Fibroblast of lung (primary cell): ENCODE measurements at regions not wholly inside any gene's neighbourhood (a gene's known extent, or its start where the extent isn't known, plus 50 kb on each side); places are given as distances from the start of the nearest gene placed in this dataset.

Source experiments
- DNase-seq, 2 donors: peaks; one replicate each; pipeline versions ENCODE4 v3.0.0 to v3.0.0-alpha.2; 2010; ENCODE audit warnings: low read depth in 2 of 2
- H2AFZ ChIP-seq: 2 replicates; pipeline ENCODE4 v1.5.1; 2012; ENCODE audit warnings: low read length, control low read depth, inconsistent platforms
- H3K27ac ChIP-seq: 2 replicates; pipeline ENCODE4 v1.5.1; 2011; ENCODE audit warnings: low read length, control low read depth; ENCODE audit not compliant: insufficient read depth
- H3K27me3 ChIP-seq: 2 replicates; pipeline ENCODE4 v1.5.1; 2011; ENCODE audit warnings: mild to moderate bottlenecking, low read length; ENCODE audit not compliant: control insufficient read depth, insufficient read depth
- H3K36me3 ChIP-seq: 2 replicates; pipeline ENCODE4 v1.5.1; 2011; ENCODE audit warnings: low read length; ENCODE audit not compliant: control insufficient read depth, insufficient read depth
- H3K4me1 ChIP-seq: 2 replicates; pipeline ENCODE4 v1.5.1; 2011; ENCODE audit warnings: low read length; ENCODE audit not compliant: control insufficient read depth, insufficient read depth; ENCODE audit errors: extremely low read depth
- H3K4me2 ChIP-seq: 2 replicates; pipeline ENCODE4 v1.5.1; 2011; ENCODE audit warnings: low read length, control low read depth; ENCODE audit not compliant: insufficient read depth; ENCODE audit errors: extremely low read depth
- H3K4me3 ChIP-seq, 4 experiments: fragments of 200-600 bp in 1 of 4; sonication (generic) in 1 of 4; replicated peaks in 1 of 4; 2 replicates each; pipeline ENCODE4 v1.5.1; 2011 to 2016; ENCODE audit warnings: low read length in 4 of 4, low read depth in 3 of 4, mild to moderate bottlenecking in 3 of 4, control low read depth in 2 of 4, inconsistent platforms in 1 of 4, mixed read lengths in 1 of 4; ENCODE audit not compliant: insufficient read depth in 1 of 4; ENCODE audit errors: control extremely low read depth in 1 of 4
- H3K79me2 ChIP-seq: 2 replicates; pipeline ENCODE4 v1.5.1; 2012; ENCODE audit warnings: mild to moderate bottlenecking, low read length, inconsistent platforms; ENCODE audit not compliant: control insufficient read depth, insufficient read depth
- H3K9ac ChIP-seq: 2 replicates; pipeline ENCODE4 v1.5.1; 2011; ENCODE audit warnings: mild to moderate bottlenecking, low read length, control low read depth; ENCODE audit not compliant: insufficient read depth
- H3K9me3 ChIP-seq: 2 replicates; pipeline ENCODE4 v1.5.1; 2012; ENCODE audit warnings: low read depth, low read length; ENCODE audit not compliant: control insufficient read depth, insufficient read depth
- H4K20me1 ChIP-seq: 2 replicates; pipeline ENCODE4 v1.5.1; 2011; ENCODE audit warnings: low read length; ENCODE audit not compliant: control insufficient read depth, insufficient read depth; ENCODE audit errors: extremely low read depth
- EZH2 ChIP-seq: IDR thresholded peaks from 2 replicates; pipeline ENCODE4 v1.5.1; 2012; ENCODE audit warnings: low read length, control low read depth, mild to moderate bottlenecking; ENCODE audit errors: missing control alignments
- TF ChIP-seq, protein P1 (sequence below), 2 donors: IDR thresholded peaks in 1 of 2; conservative IDR thresholded peaks in 1 of 2; 1 replicate in 1 of 2; 2 replicates in 1 of 2; pipeline ENCODE4 v1.5.1; 2011 to 2012; ENCODE audit warnings: low read length in 2 of 2, control low read depth in 1 of 2, inconsistent platforms in 1 of 2, low read depth in 1 of 2, mild to moderate bottlenecking in 1 of 2

GRCh38 chr6:112739766-112740165 is 392.6 kb downstream of the RFPL4B start:
- Histone ChIP-seq H3K27ac (no peak overlapping the region), H3K4me1 (peaks cover 2% of the 10 kb centered on the region), H3K4me2 (no peak overlapping the region), H3K36me3 (no peaks in the 10 kb centered on the region), H3K9me3 (no peaks in the 10 kb centered on the region), H3K27me3 (no peaks in the 10 kb centered on the region), H3K4me3 (no peak overlapping the region), H4K20me1 (no peaks in the 10 kb centered on the region), H3K79me2 (no peaks in the 10 kb centered on the region), H2AFZ (no peak overlapping the region), H3K9ac (no peak overlapping the region)
- no peak for DNase-seq
- TF ChIP-seq, protein P1, sequence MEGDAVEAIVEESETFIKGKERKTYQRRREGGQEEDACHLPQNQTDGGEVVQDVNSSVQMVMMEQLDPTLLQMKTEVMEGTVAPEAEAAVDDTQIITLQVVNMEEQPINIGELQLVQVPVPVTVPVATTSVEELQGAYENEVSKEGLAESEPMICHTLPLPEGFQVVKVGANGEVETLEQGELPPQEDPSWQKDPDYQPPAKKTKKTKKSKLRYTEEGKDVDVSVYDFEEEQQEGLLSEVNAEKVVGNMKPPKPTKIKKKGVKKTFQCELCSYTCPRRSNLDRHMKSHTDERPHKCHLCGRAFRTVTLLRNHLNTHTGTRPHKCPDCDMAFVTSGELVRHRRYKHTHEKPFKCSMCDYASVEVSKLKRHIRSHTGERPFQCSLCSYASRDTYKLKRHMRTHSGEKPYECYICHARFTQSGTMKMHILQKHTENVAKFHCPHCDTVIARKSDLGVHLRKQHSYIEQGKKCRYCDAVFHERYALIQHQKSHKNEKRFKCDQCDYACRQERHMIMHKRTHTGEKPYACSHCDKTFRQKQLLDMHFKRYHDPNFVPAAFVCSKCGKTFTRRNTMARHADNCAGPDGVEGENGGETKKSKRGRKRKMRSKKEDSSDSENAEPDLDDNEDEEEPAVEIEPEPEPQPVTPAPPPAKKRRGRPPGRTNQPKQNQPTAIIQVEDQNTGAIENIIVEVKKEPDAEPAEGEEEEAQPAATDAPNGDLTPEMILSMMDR (conservative IDR thresholded peaks at IDR 0.05 in 1 of 2, IDR thresholded peaks at IDR 0.05 in 1 of 2; ENCODE audit: low read depth in 1 of 2, low read length in 2 of 2): no peak
- no peak for TF ChIP-seq EZH2

- H2AFZ ChIP-seq: no peak overlapping the region
- no peak overlapping the region for H3K9ac ChIP-seq
Observed at GRCh38 chr6:112743323-112743722, 396.2 kb downstream of the RFPL4B start.

GRCh38 chr6:112744827-112745226 is 397.7 kb downstream of the RFPL4B start:
- Histone ChIP-seq H3K4me1 (peaks cover 2% of the 10 kb centered on the region), H2AFZ (peak overlapping the region; percentile 43), H3K79me2 (no peaks in the 10 kb centered on the region), H3K9ac (no peak overlapping the region), H3K27me3 (no peaks in the 10 kb centered on the region), H3K4me2 (peak overlapping the region; percentile 45), H3K4me3 (no peak overlapping the region), H3K27ac (no peak overlapping the region), H3K9me3 (no peaks in the 10 kb centered on the region), H3K36me3 (no peaks in the 10 kb centered on the region), H4K20me1 (no peaks in the 10 kb centered on the region)
- DNase-seq: no peak
- no peak for TF ChIP-seq EZH2
- TF ChIP-seq, protein P1 (conservative IDR thresholded peaks at IDR 0.05 in 1 of 2, IDR thresholded peaks at IDR 0.05 in 1 of 2; ENCODE audit: low read depth in 1 of 2, low read length in 2 of 2): no peak

More at GRCh38 chr6:112743323-112743722, 396.2 kb downstream of the RFPL4B start:
- Histone ChIP-seq H3K4me2 (no peak overlapping the region), H3K4me1 (peaks cover 2% of the 10 kb centered on the region), H3K27me3 (no peaks in the 10 kb centered on the region), H3K9me3 (no peaks in the 10 kb centered on the region), H3K79me2 (no peaks in the 10 kb centered on the region), H3K4me3 (no peak overlapping the region), H3K27ac (no peak overlapping the region), H4K20me1 (no peaks in the 10 kb centered on the region), H3K36me3 (no peaks in the 10 kb centered on the region)
- TF ChIP-seq, protein P1 (conservative IDR thresholded peaks at IDR 0.05 in 1 of 2, IDR thresholded peaks at IDR 0.05 in 1 of 2; ENCODE audit: low read depth in 1 of 2, low read length in 2 of 2): no peak
- no peak for TF ChIP-seq EZH2
- peak in 1 of 2 donors; percentile 37 for DNase-seq
